NCI-H1092 treated with DMSO at 0.1 percent for 48 hours (cell line): ENCODE measurements at regions not wholly inside any gene's neighbourhood (a gene's known extent, or its start where the extent isn't known, plus 50 kb on each side); places are given as distances from the start of the nearest gene placed in this dataset.

Source experiments
- DNase-seq: peaks from one replicate; lab custom pipeline; 2025; lab: John Stamatoyannopoulos, UW

DNA sequence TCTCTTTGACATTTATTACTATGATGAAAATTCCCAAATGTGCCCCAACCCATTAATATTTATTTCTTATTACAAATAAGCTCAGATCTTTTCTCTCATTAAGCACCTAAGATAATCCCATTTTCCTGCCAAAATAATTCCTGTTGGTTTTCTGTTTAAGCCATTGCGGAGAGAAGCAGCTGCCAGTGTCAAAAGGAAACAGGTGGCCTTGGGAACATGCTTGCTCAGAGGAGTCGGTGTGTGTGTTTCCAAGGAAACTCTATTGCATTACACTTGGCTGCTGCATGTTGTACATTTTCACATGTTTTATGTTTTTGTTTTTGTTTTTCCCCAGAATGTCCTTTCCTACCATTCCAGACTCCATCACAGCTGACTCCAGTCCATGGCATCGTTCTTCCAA lies 56.4 kb downstream of the CD24 start:
- peak; percentile 81 for DNase-seq

DNA sequence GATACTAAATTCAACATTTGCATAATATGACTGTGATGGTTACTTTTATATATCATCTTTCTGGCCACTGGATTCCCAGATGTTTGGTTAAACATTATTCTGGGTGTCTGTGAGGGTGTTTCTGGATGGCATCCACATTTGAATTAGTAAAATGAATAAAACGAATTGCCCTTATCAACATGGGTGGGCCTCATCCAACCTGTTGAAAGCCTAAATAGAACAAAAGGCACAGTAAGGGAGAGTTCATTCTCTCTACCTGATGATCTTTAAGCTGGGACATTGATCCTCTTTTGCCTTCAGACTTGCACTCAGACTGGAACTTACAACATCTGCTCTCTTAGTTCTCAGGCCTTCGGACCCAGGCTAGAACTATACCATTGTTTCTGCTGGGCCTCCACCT lies 57.6 kb downstream of the CD24 start:
- DNase-seq = no peak

DNA sequence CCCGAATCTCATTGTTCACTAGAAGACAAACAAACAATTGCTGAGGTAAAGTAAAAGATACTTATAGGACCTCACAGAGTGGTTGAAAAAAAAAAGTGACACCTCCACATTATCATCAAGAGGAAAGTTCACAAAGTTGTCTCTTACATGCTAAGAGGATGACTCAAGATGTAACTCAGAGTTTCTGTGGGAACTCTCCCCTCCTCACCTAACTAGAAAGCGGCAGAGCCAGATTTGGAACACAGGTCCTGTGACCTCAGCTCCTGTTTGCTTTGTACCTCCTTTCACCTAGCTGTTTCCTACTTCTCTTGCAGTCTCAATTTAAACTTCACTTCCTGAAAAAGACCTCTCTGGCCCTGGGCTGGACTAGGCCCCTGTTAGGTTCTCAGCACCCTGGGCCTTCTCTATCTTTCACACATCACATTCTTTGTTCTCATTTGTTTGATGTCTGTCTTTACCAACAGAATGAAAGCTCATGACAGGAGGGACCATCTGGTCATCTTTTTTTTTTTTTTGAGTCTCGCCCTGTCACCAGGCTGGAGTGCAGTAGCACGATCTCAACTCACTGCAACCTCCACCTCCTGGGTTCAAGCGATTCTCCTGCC lies 60.8 kb downstream of the CD24 start:
- no peak for DNase-seq

DNA sequence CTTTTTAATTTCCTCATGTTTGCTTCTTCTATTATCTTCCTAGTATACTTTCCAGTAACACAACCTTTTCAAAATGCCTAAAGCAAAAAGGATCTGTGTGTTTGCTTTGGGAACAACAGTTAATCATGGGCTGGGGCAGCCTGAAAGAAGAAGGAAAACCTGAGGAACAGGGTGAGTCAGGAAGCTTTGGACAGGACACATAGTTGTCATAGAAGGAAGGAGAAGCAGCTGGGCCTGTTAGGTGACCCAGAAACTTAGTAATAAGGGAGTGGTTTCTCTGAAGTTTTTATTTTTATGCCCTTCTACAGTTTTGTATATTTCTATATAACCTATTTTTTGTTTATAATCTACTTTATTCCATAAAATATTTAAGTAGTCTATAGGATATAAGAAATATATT lies 61.4 kb downstream of the CD24 start:
- no peak for DNase-seq

DNA sequence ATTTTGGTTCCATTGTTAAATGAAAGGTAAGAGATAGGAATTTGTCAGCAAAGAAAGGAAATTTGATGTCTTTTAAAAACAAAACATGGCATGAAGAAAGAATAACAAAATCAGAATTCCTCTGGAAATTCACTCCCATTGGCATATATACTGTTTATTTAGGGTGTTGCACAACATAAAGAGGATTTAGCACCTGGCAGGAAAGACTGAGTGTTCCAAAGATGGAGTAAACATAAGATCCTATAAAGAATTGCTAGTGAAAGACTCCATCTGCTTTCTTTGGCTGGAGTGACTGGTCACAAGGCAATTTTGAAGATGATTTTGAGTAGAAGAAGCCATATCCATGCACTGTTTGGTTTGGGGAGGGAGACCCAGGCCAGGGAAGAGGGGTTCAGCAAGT lies 62.4 kb downstream of the CD24 start:
- no peak for DNase-seq

DNA sequence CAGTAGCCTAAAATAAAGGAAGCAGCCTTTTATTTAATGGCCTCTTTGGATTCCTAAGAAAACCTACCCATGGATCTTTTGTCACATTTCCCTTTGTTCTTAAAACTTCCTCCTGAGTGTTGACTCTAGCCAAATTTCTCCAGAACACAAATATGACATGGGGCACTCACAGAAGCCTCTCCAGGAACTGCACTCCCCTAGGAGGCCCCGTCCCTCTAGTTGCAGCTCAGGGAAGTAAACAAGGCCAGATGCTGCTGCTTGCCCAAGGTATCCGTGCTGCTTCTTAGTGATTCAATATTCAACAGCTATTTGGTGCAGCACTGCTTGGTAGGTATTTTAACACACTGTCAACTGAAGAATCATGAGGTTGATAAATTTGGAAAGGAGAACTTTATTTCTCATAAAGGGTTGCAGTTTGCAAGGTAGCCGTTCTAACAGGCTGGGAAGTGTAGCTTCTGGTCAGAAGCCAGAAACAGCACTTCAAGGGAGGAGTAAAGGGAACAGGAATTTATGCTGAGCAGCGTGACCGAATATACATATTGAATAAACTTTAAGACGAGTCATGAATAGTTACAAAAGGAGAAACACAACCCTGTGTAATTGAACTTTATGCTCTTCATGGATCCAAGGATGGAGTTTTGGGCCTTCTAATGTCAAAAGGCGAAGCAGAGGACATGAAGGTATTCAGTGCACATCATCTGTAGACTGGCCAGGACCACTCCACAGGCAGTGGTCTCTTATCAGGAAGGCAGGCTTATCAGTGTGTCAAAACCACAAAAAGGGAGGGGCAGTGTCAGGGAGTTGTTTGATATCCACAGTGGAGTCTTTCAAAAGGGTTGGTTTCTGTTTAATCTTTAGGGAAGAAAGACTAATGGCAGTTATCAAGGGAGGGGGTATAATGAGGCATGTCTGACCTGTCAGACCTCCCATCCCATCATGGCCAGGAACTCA lies 63.3 kb downstream of the CD24 start:
- peak; percentile 61 for DNase-seq

DNA sequence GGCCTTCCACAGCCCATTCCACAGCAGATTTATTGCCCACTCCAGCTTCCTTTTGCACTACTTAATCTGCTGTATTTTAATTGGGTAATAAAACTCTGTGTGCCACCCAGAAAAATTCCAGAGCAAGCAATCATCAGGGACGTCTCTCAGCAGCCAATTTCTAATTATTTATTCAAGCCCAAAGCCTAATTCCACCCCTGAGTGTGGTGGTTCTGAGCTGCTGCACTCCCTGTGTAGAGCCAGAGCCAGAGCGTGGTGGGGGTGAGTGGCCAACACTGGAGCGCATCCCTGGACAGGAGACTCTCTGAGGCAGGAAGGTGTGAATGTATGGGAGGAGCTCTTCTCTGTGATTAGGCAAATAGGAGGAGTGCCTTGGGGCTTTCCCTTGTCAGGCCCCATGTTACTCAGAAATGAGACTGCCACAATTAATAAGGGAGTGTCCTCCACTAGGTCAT lies 66.1 kb downstream of the CD24 start:
- no peak for DNase-seq

DNA sequence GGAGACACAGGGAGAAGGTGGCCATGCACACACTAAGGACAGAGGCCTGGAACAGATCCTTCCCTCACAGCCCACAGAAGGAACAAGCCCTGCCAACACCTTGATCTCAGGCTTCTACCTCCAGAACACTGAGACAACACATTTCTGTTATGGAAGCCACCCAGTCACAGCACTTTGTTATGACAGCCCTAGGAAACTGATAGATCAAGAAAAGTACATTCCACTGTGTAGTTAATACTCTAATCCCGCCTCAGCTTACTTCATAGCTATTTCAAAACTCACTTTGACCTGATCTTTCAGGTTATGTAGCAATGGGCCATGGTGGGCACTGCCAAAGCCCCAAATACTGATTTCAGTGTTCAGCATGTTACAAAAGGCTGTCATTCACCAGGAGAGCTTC lies 66.8 kb downstream of the CD24 start:
- no peak for DNase-seq

DNA sequence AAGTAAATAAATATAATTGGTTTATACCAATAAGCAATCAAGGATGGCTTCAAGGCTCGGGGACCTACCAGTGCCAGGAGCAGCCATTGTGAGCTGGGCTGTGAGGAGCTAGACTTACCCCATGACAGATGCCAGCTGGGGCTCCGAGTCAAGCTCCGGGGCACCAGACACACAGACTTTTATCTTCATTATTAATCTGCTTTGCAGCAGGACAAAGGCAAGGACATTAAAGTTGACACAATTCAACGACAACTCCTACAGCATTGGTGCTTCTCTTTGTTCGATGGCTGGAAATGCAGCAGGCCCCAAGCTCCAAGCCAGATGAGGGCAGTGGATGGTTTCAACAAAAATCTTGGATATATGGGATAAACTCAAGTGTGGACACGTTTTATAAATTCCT lies 68.3 kb downstream of the CD24 start:
- no peak for DNase-seq

DNA sequence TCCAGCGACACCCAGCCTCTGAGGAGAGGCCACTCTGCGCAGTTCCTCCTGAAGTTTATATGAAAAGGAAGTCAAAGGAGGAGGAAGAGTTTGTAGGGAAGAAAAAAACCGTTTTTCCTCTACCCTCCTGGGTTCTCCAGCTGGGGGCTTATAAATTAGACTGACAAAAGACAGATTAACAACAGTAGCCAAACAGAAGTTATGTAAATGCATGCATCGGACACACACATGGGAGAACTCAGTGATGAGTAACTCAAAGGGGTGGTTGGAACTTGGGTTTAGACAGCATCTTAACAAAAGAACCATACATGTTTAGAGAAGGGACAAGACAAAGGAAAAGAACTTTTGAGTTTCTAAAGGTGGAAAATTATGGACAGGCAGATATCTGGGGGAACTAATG lies 71.2 kb downstream of the CD24 start:
- DNase-seq = no peak

DNA sequence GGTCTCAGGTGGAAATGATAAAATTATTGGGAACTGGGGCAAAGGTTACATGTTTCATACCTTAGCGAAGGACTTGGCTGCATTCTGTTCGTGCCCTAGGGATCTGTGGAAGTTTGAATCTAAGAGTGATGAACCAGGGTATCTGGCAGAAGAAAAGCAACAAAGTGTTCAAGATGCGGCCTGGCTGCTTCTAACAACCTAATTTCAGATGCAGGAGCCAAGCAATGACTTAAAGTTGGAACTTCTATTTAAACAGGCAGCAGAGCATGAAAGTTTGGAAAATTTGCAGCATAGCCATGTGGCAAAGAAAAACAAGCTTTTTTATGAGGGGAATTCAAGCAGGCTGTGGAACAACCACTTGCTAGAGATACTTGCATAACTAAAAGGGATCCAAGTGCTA lies 73.5 kb downstream of the CD24 start:
- DNase-seq = no peak

DNA sequence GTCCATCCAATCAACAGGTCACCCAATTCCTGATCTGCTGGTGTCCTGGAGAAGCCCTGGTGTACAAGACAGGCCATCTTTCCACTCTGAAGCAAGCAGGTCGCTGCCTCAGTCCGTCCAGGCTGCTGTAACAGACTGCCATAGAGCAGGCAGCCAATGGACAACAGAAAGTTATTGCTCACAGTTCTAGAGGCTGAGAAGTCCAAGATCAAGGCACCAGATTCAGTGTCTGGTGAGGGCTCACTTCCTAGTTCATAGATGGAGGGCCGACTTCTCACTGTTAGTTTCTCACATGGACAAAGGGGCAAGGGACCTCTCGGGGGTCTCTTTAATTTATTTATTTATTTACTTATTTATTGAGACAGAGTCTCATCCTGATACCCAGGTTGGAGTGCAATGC lies 74.8 kb downstream of the CD24 start:
- no peak for DNase-seq

DNA sequence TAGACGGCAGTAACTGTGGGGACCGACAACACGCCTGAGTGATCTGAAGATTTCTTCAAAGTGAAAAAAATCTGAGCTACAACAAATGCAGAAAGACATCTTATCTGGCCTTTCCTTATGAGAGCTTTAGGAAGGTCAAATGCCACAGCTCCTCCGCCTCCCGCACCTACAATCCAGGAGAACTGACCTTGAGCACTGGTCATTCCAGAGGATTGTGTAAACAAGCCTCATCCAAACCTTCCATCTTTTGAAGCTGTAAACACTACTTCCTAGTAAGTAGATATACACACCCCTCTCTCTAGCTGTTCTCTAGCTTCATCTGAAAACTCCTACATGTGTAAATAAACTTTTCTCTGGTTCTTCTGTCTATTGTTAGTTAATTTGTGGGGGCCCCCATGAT lies 76.9 kb downstream of the CD24 start:
- no peak for DNase-seq

DNA sequence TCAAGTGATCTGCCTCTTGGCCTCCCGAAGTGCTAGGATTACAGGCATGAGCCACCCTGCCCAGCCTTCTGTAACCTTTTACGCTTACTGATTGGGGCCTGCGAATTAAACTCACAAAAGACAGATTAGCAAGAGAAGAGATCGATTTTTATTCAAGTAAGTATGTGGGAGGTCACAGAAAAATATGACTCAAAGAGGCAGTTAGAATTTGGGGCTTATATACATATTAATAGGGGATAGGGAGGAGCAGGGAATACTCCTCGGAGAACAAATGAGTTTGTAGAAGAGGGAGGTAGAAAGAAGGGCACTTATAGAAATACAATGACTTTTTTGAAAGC lies 78.9 kb downstream of the CD24 start:
- no peak for DNase-seq

DNA sequence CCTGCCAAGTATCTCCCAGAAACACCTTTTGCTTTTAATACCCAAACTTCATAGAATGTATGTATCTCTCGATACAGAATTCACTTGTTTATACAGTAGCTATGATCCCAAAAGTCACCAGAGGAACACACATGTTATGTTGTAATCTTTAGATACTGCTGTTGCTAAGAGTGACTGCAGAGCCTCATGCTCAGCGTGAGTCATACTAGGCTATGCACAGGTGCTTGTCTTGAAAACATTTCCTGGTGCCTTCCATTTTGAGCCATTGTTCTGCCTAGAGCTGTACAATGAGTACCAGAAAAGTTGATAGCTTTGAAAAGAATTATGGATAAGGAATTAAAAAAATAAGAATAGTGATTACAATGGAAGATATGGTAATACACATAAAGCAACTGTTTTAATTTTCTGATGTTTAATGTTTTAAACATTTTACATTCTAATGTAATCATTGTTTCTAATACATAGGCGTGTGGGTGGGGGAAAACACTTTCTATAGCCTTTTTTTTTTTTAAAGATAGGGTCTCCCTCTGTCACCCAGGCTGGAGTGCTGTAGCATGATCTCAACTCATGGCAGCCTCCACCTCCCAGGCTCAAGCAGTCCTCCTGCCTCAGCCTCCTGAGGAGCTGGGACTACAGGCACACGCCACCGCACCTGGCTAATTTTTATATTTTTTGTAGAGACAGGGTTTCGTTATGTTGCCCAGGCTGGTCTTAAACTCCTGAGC lies 79.4 kb downstream of the CD24 start:
- DNase-seq = no peak

DNA sequence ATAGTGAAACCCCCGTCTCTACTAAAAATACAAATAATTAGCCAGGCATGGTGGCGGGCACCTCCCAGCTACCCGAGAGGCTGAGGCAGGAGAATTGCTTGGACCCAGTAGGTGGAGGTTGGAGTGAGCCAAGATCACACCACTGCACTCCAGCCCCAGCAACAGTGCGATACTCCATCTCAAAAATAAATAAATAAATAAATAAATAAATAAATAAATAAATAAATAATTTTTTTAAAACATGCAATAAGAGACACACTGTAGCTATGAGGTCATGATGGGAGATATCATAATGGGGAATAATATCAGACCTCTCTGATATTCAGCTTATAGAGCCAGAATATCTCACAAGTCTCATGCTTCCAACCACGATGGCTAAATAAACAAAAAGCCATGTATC lies 82.3 kb downstream of the CD24 start:
- no peak for DNase-seq

DNA sequence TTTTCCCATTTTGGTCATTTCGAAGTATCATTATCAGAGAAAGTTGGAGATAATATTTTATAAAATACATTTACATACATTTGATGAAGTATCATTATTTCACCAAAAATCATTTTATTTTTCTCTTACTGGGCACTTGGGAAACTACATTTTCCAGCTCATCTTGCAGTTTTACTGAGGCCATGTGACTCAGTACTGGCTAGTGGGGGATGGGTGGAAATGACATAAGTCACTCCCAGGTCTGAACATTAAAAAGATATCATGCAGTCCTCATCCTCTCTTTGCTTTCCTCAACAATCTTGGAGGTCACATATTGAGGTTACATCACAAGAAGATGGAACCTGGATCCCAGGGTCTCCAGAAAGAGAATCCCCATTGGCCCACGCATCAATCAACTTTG lies 84.1 kb downstream of the CD24 start:
- DNase-seq = no peak

DNA sequence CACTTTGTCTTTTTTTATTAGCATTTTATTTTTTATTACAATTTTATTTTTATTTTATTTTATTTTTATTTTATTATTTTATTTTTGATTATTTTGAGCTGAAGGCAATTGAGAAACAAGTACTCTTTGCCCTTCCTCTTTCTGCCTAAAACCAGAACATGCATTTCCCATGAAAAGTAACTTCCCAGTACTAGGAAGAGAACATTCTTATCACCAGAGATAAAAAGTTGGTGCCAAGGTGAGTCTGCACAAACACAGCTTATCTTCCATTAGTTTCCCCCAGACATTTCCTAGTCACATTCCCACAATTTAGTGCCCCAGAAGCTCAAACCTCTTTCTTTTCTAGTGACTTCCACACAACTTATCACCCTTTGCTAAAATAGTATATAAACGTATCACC lies 84.8 kb downstream of the CD24 start:
- DNase-seq = no peak

DNA sequence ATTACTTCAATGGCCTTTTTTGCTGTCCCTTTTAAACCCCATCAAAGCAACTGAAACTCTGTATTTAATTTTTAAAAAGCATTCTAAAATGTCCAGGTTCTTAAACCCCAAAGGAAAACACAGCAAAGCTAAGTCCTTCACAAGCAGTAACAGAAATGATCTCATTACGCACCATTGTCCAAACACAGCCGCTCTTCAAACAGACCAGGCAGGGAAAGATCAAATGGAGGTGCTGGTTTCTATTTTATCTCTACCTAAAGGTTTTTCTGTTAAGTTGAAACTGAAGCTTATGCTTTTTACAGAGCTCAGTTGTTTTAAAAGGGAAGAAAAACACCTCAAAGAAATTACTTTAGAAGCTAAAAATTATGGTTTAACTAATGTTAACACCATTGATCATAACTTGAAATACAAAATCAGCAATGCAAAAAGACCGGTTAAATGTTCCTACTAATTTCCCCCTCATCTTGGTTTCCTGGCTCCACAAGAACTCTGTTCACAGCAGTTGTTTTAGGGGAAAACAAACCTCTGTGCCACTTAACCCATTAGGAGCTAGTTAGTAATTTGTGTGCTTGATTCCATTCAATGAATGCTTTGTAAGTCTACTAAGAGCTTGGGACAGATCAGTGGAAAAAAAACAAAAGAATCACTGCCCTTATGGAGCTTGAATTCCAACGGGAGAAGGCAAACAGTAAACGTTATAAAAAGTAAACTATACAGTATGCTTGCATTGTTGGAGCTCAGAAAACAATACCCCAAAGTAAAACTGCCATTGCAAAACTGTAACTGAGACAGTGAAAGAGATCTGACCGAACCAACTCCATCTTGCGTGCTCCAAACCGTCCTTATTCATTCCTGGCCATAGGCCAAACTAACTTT lies 87.4 kb downstream of the CD24 start:
- DNase-seq = peak; percentile 85

DNA sequence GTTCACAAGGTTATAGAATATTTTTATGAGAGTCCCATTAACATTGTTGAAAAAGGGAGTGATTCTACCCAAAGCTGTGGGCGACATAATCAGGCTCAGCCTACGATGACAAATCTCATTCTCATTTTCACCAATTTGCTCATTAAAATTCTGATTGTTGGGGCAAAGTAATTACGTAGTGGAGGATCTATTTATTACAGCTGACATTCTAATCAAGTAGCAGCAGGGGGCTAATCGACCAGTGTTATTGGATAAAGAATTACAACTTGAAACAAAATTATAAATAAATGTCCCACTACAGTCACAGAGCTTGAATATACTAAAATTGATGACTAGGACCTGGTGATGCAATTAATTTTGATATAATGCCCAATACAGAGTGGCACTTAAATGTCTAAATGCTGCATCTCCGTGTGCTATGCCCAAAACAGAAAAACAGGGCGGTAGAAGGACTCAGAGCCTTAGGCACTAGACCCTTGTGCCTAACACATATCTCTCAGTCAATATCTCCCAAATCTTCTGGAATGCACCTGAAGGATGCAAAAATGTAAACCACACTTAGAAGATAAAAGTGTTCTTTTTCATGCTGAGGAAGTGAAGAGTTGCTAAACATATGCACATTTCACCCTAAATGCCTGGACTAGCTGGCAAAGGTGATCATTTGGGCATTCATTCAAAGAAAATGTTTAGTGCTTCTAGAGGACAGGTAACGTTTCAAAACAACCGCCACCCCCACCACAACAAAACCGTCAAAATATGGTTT lies 88.3 kb downstream of the CD24 start:
- peak; percentile 6 for DNase-seq

DNA sequence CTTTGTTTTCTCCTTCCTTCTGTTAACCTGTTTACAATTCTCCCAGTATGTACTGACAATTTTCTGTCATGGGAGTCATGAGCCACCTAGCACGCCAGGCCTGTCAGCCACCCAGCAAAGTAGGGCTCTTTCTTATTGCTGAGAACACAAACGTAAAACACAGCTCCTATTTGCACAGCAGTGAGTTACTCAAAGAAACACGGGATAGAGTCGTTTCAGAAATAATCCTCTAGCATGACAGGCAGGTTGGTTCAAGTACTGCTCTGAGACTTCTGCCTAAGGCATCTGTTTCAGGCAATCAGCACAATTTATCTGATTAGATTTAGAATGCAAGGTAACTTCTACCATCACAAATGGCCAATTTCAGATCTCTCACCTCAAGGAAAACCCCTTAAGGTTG lies 88.8 kb downstream of the CD24 start:
- peak; percentile 27 for DNase-seq
